NCI-H1092 treated with DMSO at 0.1 percent for 48 hours (cell line): ENCODE measurements at regions not wholly inside any gene's neighbourhood (a gene's known extent, or its start where the extent isn't known, plus 50 kb on each side); places are given as distances from the start of the nearest gene placed in this dataset.
"Not testable (repeated sequence)": the region's sequence is repeated elsewhere in the genome, so short reads cannot be mapped to it uniquely, and the experiment has no call there.

ENCODE experiments used
- DNase-seq: peaks from one replicate; lab custom pipeline; 2025; lab: John Stamatoyannopoulos, UW

GRCh38 chr12:47488888-47489287, 216.9 kb downstream of the RPAP3 start:
- no peak for DNase-seq

- DNase-seq: no peak
These were observed 224.8 kb downstream of the RPAP3 start for GRCh38 chr12:47481041-47481440.

GRCh38 chr12:47478426-47478825, 227.4 kb downstream of the RPAP3 start:
- no peak for DNase-seq

GRCh38 chr12:47473091-47473490, 232.7 kb downstream of the RPAP3 start:
- DNase-seq: peak; percentile 49

- not testable (repeated sequence) for DNase-seq
These were observed 235.5 kb downstream of the RPAP3 start for GRCh38 chr12:47470349-47470748.

- not testable (repeated sequence) for DNase-seq
These were observed 241.9 kb downstream of the RPAP3 start for GRCh38 chr12:47463918-47464317.

- DNase-seq: no peak
These were observed 247.6 kb downstream of the RPAP3 start for GRCh38 chr12:47458279-47458678.

- no peak for DNase-seq
These were observed 256.0 kb downstream of the RPAP3 start for GRCh38 chr12:47449797-47450196.

- no peak for DNase-seq
These were observed 263.5 kb downstream of the RPAP3 start for GRCh38 chr12:47442310-47442709.

- no peak for DNase-seq
These were observed 264.3 kb downstream of the RPAP3 start for GRCh38 chr12:47441490-47441889.

- no peak for DNase-seq
These were observed 267.7 kb downstream of the RPAP3 start for GRCh38 chr12:47438175-47438574.

GRCh38 chr12:47437570-47437969, 268.3 kb downstream of the RPAP3 start:
- no peak for DNase-seq

GRCh38 chr12:47433876-47434275, 272.0 kb downstream of the RPAP3 start:
- DNase-seq: no peak

- DNase-seq: not testable (repeated sequence)
These were observed 279.0 kb downstream of the RPAP3 start for GRCh38 chr12:47426678-47427309.

- DNase-seq: no peak
These were observed 283.2 kb downstream of the RPAP3 start for GRCh38 chr12:47422611-47423010.

GRCh38 chr12:47419497-47419896, 286.3 kb downstream of the RPAP3 start:
- DNase-seq: no peak

- no peak for DNase-seq
These were observed 287.9 kb downstream of the RPAP3 start for GRCh38 chr12:47417955-47418354.

GRCh38 chr12:47417121-47417520, 288.7 kb downstream of the RPAP3 start:
- DNase-seq: no peak

GRCh38 chr12:47415054-47415453, 290.8 kb downstream of the RPAP3 start:
- DNase-seq: no peak

- DNase-seq: no peak
These were observed 291.3 kb downstream of the RPAP3 start for GRCh38 chr12:47414511-47414910.

GRCh38 chr12:47413806-47414205, 292.0 kb downstream of the RPAP3 start:
- no peak for DNase-seq

GRCh38 chr12:47412601-47413236, 293.1 kb downstream of the RPAP3 start:
- DNase-seq: no peak

- DNase-seq: no peak
These were observed 293.9 kb downstream of the RPAP3 start for GRCh38 chr12:47411966-47412365.

GRCh38 chr12:47410862-47411261, 295.0 kb downstream of the RPAP3 start:
- DNase-seq: no peak
